ENCODE measurements at regions not wholly inside any gene's neighbourhood (a gene's known extent, or its start where the extent isn't known, plus 50 kb on each side); places are given as distances from the start of the nearest gene placed in this dataset.

DNA sequence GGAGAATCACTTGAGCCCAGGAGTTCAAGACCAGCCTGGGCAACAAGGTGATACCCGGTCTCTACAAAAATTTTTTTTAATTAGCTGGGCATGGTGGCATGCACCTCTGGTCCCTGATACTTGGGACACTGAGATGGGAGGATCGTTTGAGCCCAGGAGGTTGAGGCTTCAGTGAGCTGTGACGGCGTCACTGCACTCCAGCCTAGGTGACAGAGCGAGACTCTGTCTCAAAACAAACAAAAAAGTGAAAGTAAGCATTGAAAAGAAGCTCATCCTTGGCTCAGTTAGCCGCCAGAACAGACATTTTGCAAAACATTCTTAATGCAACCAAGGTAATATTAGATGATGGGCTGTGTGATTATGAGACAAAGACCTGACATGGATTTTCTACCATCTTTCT is 223.3 kb upstream of the VCX3A start:
- TF ChIP-seq, protein P1, sequence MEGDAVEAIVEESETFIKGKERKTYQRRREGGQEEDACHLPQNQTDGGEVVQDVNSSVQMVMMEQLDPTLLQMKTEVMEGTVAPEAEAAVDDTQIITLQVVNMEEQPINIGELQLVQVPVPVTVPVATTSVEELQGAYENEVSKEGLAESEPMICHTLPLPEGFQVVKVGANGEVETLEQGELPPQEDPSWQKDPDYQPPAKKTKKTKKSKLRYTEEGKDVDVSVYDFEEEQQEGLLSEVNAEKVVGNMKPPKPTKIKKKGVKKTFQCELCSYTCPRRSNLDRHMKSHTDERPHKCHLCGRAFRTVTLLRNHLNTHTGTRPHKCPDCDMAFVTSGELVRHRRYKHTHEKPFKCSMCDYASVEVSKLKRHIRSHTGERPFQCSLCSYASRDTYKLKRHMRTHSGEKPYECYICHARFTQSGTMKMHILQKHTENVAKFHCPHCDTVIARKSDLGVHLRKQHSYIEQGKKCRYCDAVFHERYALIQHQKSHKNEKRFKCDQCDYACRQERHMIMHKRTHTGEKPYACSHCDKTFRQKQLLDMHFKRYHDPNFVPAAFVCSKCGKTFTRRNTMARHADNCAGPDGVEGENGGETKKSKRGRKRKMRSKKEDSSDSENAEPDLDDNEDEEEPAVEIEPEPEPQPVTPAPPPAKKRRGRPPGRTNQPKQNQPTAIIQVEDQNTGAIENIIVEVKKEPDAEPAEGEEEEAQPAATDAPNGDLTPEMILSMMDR (IDR thresholded peaks at IDR 0.05) = no peak
- no peak for TF ChIP-seq POLR2A (IDR thresholded peaks at IDR 0.05)

All from body of pancreas (tissue), 4 donors.